ENCODE measurements at regions not wholly inside any gene's neighbourhood (a gene's known extent, or its start where the extent isn't known, plus 50 kb on each side); places are given as distances from the start of the nearest gene placed in this dataset.
"Not testable (repeated sequence)": the region's sequence is repeated elsewhere in the genome, so short reads cannot be mapped to it uniquely, and the experiment has no call there.

GRCh38 chr12:47343684-47344567 is 264.2 kb upstream of the AMIGO2 start:
- DNase-seq = no peak

GRCh38 chr12:47340411-47341015 is 260.8 kb upstream of the AMIGO2 start:
- no peak for DNase-seq

GRCh38 chr12:47337581-47337980 is 257.8 kb upstream of the AMIGO2 start:
- no peak for DNase-seq

GRCh38 chr12:47333271-47333858 is 253.6 kb upstream of the AMIGO2 start:
- DNase-seq = not testable (repeated sequence)

GRCh38 chr12:47328831-47329545 is 249.2 kb upstream of the AMIGO2 start:
- DNase-seq = no peak

- no peak for DNase-seq
Measured at GRCh38 chr12:47326190-47326589, 246.4 kb upstream of the AMIGO2 start.

- DNase-seq = no peak
Measured at GRCh38 chr12:47323802-47324201, 244.0 kb upstream of the AMIGO2 start.

- DNase-seq = peak; percentile 69 to 74
Measured at GRCh38 chr12:47321436-47321835, 241.7 kb upstream of the AMIGO2 start.

- DNase-seq = no peak
Measured at GRCh38 chr12:47319746-47320145, 240.0 kb upstream of the AMIGO2 start.

- DNase-seq = no peak
Measured at GRCh38 chr12:47318963-47319362, 239.2 kb upstream of the AMIGO2 start.

- DNase-seq = peak; percentile 44 to 57
Measured at GRCh38 chr12:47317175-47317915, 237.6 kb upstream of the AMIGO2 start.

- DNase-seq = no peak
Measured at GRCh38 chr12:47316609-47317049, 236.9 kb upstream of the AMIGO2 start.

- DNase-seq = peak; percentile 52 to 54
Measured at GRCh38 chr12:47314996-47315395, 235.2 kb upstream of the AMIGO2 start.

- DNase-seq = peak; percentile 65 to 68
Measured at GRCh38 chr12:47312808-47313426, 233.2 kb upstream of the AMIGO2 start.

- DNase-seq = no peak
Measured at GRCh38 chr12:47312147-47312546, 232.4 kb upstream of the AMIGO2 start.

GRCh38 chr12:47311568-47311967 is 231.8 kb upstream of the AMIGO2 start:
- peak; percentile 17 to 25 for DNase-seq

- DNase-seq = no peak
Measured at GRCh38 chr12:47311010-47311409, 231.3 kb upstream of the AMIGO2 start.

GRCh38 chr12:47308672-47309071 is 228.9 kb upstream of the AMIGO2 start:
- no peak for DNase-seq

- peak; percentile 55 to 56 for DNase-seq
Measured at GRCh38 chr12:47307680-47308399, 228.1 kb upstream of the AMIGO2 start.

GRCh38 chr12:47306773-47307679 is 227.3 kb upstream of the AMIGO2 start:
- DNase-seq = not testable (repeated sequence)
